ENCODE measurements at regions not wholly inside any gene's neighbourhood (a gene's known extent, or its start where the extent isn't known, plus 50 kb on each side); places are given as distances from the start of the nearest gene placed in this dataset.

- no peak for TF ChIP-seq CTCF (conservative IDR thresholded peaks at IDR 0.05)
- TF ChIP-seq ZFX (IDR thresholded peaks at IDR 0.05) = no peak
Observed at GRCh38 chr6:134730013-134730412, 219.9 kb downstream of the ALDH8A1 start.
